ENCODE measurements at regions not wholly inside any gene's neighbourhood (a gene's known extent, or its start where the extent isn't known, plus 50 kb on each side); places are given as distances from the start of the nearest gene placed in this dataset.

DNA sequence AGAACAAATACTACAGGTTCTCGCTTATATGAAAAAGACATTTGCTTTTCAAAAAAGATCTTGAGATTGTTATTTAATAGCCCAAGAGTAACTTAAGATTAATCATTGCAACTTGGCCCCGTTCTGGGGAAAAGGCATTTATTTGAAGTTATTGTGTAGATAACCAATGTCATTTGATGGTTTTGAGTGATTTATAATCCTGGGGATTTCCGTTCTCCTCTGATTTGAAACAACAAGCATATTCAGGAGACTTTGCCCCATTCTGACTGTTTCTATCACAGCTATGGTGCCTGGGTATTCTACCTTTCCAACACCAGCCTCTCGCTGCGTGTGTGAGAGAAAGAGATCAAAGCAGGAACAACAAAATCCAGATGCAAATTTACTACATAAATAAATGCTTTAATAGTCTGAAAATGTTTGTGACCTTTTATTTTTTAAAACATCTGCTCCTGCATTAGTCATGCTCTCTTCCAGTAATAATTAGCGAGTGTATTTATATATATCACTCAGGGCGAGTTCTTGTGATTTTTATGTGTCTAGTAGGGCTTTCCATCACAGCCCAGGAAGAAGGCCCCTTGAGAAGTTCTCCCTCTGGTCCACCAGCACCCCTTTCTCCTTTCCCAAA lies 197.9 kb upstream of the FOXQ1 start:
- DNase-seq, result no peak
- Histone ChIP-seq H3K27me3 (ENCODE audit: low read depth) (peaks cover 40% of the 10 kb centered on the region), H3K9me3 (replicated peaks) (no peaks in the 10 kb centered on the region), H3K36me3 (no peaks in the 10 kb centered on the region), H3K4me3 (no peak overlapping the region), H3K27ac (replicated peaks) (no peak overlapping the region), H3K4me1 (no peaks in the 10 kb centered on the region)
- TF ChIP-seq, protein P1, sequence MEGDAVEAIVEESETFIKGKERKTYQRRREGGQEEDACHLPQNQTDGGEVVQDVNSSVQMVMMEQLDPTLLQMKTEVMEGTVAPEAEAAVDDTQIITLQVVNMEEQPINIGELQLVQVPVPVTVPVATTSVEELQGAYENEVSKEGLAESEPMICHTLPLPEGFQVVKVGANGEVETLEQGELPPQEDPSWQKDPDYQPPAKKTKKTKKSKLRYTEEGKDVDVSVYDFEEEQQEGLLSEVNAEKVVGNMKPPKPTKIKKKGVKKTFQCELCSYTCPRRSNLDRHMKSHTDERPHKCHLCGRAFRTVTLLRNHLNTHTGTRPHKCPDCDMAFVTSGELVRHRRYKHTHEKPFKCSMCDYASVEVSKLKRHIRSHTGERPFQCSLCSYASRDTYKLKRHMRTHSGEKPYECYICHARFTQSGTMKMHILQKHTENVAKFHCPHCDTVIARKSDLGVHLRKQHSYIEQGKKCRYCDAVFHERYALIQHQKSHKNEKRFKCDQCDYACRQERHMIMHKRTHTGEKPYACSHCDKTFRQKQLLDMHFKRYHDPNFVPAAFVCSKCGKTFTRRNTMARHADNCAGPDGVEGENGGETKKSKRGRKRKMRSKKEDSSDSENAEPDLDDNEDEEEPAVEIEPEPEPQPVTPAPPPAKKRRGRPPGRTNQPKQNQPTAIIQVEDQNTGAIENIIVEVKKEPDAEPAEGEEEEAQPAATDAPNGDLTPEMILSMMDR (IDR thresholded peaks at IDR 0.05; ENCODE audit: borderline replicate concordance), result no peak
- intact Hi-C loops (cut with micrococcal nuclease), result no loop called here

DNA sequence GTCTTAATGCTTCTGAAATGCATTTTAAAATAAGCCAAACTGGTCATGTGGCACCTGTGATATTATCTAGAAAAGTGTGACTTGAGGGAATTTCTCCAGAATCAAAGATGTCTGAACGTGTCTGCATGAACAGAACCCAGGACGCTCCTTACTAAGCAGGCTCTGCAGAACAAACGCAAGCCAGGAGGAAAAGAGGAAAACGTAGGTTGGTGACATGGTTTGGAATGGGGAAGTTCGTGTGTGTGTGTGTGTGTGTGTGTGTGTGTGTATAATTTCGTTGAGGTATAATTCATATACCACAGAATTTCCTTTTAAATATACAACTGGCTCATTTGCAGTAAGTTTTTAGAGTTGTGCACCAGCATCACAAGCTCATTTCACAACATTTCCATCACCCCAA lies 200.5 kb upstream of the FOXQ1 start:
- TF ChIP-seq, protein P1 (IDR thresholded peaks at IDR 0.05; ENCODE audit: borderline replicate concordance), result no peak
- intact Hi-C loops (cut with micrococcal nuclease), result no loop called here
- Histone ChIP-seq H3K36me3 (no peaks in the 10 kb centered on the region), H3K9me3 (replicated peaks) (peaks cover 7% of the 10 kb centered on the region), H3K27me3 (ENCODE audit: low read depth) (peaks cover 63% of the 10 kb centered on the region), H3K27ac (replicated peaks) (no peak overlapping the region), H3K4me1 (no peaks in the 10 kb centered on the region), H3K4me3 (no peak overlapping the region)
- no peak for DNase-seq

DNA sequence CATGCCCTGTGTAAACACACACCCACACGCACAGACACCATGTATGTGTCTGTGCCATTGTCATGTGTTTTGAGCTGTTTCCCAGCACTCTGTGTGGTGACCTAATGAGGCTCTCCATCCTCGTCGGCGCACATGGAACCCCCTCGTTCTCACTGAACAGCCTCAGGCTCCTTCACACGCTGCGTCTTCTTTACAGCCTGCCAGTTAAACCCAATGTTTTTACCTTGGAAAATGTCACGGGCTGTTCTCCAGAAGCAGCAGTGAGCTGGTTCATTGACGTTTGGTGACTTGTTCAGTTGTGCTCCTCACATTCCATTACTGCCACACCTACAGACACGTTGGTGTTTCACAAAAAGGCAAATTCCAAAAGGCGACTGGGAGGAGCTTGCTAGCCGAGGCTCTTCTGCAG lies 201.0 kb upstream of the FOXQ1 start:
- intact Hi-C loops (cut with micrococcal nuclease), result no loop called here
- TF ChIP-seq, protein P1 (IDR thresholded peaks at IDR 0.05; ENCODE audit: borderline replicate concordance), result no peak
- Histone ChIP-seq H3K4me3 (no peak overlapping the region), H3K27ac (replicated peaks) (no peak overlapping the region), H3K36me3 (no peaks in the 10 kb centered on the region), H3K4me1 (no peaks in the 10 kb centered on the region), H3K27me3 (ENCODE audit: low read depth) (peaks cover 64% of the 10 kb centered on the region), H3K9me3 (replicated peaks) (peaks cover 7% of the 10 kb centered on the region)
- no peak for DNase-seq

DNA sequence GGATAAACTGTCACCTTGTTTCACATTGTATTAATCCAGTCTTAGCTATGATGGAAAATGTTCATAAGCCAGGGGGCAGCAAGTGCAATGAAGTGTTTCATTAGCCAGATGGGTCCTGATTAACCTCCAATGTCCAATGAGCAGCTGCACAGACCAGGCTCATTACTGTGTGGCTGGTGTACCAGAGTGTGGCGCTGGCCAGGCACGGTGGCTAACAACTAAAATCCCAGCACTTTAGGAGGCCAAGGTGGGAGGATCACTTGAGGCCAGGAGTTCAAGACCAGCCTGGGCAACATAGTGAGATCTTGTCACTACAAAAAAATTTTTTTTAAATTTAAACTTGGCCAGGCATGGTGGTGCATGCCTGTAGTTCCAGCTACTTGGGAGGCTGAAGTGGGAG lies 201.7 kb upstream of the FOXQ1 start:
- H3K9me3 ChIP-seq (replicated peaks), result peaks cover 7% of the 10 kb centered on the region
- no peak for DNase-seq
- no peaks in the 10 kb centered on the region for H3K4me1 ChIP-seq
- intact Hi-C loops (cut with micrococcal nuclease), result no loop called here
- H3K27me3 ChIP-seq (ENCODE audit: low read depth), result peaks cover 59% of the 10 kb centered on the region
- no peaks in the 10 kb centered on the region for H3K36me3 ChIP-seq
- no peak overlapping the region for H3K27ac ChIP-seq (replicated peaks)
- H3K4me3 ChIP-seq, result no peak overlapping the region
- TF ChIP-seq, protein P1 (IDR thresholded peaks at IDR 0.05; ENCODE audit: borderline replicate concordance), result peak; percentile 10

DNA sequence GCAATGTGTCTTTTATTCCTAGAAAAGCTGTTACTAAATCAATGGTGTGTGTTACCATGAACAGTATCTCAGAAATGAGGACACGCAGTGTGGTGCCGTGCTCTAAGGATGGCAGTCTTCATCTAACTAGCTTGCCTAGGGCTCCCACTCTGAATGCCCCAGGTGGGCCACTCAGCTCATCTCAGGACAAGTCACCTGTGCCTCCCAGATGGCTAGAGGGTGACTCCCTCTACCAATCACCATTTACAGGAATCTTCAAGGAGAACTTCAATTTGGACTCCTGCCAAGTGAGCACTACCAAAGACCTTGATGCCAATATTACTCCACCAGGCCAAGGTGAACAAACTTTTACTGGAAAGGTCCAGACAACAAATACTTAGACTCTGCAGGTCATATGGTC lies 202.8 kb upstream of the FOXQ1 start:
- no peak overlapping the region for H3K4me3 ChIP-seq
- H3K36me3 ChIP-seq, result no peaks in the 10 kb centered on the region
- no peak overlapping the region for H3K27ac ChIP-seq (replicated peaks)
- intact Hi-C loops (cut with micrococcal nuclease), result no loop called here
- TF ChIP-seq, protein P1 (IDR thresholded peaks at IDR 0.05; ENCODE audit: borderline replicate concordance), result no peak
- DNase-seq, result no peak
- H3K9me3 ChIP-seq (replicated peaks), result peaks cover 7% of the 10 kb centered on the region
- peaks cover 67% of the 10 kb centered on the region for H3K27me3 ChIP-seq (ENCODE audit: low read depth)
- no peaks in the 10 kb centered on the region for H3K4me1 ChIP-seq

Measured in left ventricle myocardium inferior (tissue), 1 donor.